Glutamatergic neuron (in vitro differentiated cells): ENCODE measurements at regions not wholly inside any gene's neighbourhood (a gene's known extent, or its start where the extent isn't known, plus 50 kb on each side); places are given as distances from the start of the nearest gene placed in this dataset.

Experiments used
- DNase-seq: peaks from one replicate; pipeline ENCODE4 v3.0.0; 2022
- H3K27ac Mint-ChIP-seq: one replicate; pipeline ENCODE4 v1.8.0; 2020; ENCODE audit warnings: mild to moderate bottlenecking, mixed read lengths, inconsistent platforms; ENCODE audit not compliant: unreplicated experiment
- H3K27me3 Mint-ChIP-seq: one replicate; pipeline ENCODE4 v1.8.0; 2020; ENCODE audit warnings: mild to moderate bottlenecking, moderate library complexity, mixed read lengths, inconsistent platforms; ENCODE audit not compliant: unreplicated experiment
- H3K36me3 Mint-ChIP-seq: one replicate; pipeline ENCODE4 v1.8.0; 2020; ENCODE audit warnings: mild to moderate bottlenecking, mixed read lengths, inconsistent platforms; ENCODE audit not compliant: unreplicated experiment
- H3K4me1 Mint-ChIP-seq: one replicate; pipeline ENCODE4 v1.8.0; 2020; ENCODE audit warnings: mild to moderate bottlenecking, low read depth, mixed read lengths, inconsistent platforms; ENCODE audit not compliant: unreplicated experiment
- H3K4me3 Mint-ChIP-seq: one replicate; pipeline ENCODE4 v1.8.0; 2020; ENCODE audit warnings: mild to moderate bottlenecking, mixed read lengths, inconsistent platforms; ENCODE audit not compliant: unreplicated experiment
- H3K9me3 Mint-ChIP-seq: one replicate; pipeline ENCODE4 v1.8.0; 2020; ENCODE audit warnings: mild to moderate bottlenecking, moderate library complexity, mixed read lengths, inconsistent platforms; ENCODE audit not compliant: unreplicated experiment
- TF ChIP-seq, protein P1 (sequence below): fragments of 200-600 bp; sonication (generic); IDR thresholded peaks from one replicate; pipeline ENCODE4 v1.5.0; 2021; ENCODE audit not compliant: partially characterized antibody, unreplicated experiment

GRCh38 chr2:57156231-57156924 lies 890.2 kb upstream of the VRK2 start:
- no peaks in the 10 kb centered on the region for H3K36me3 Mint-ChIP-seq
- no peak overlapping the region for H3K27ac Mint-ChIP-seq
- no peak for DNase-seq
- H3K4me3 Mint-ChIP-seq, result no peak overlapping the region
- no peaks in the 10 kb centered on the region for H3K27me3 Mint-ChIP-seq
- peaks cover 3% of the 10 kb centered on the region for H3K9me3 Mint-ChIP-seq
- no peaks in the 10 kb centered on the region for H3K4me1 Mint-ChIP-seq
- TF ChIP-seq, protein P1, sequence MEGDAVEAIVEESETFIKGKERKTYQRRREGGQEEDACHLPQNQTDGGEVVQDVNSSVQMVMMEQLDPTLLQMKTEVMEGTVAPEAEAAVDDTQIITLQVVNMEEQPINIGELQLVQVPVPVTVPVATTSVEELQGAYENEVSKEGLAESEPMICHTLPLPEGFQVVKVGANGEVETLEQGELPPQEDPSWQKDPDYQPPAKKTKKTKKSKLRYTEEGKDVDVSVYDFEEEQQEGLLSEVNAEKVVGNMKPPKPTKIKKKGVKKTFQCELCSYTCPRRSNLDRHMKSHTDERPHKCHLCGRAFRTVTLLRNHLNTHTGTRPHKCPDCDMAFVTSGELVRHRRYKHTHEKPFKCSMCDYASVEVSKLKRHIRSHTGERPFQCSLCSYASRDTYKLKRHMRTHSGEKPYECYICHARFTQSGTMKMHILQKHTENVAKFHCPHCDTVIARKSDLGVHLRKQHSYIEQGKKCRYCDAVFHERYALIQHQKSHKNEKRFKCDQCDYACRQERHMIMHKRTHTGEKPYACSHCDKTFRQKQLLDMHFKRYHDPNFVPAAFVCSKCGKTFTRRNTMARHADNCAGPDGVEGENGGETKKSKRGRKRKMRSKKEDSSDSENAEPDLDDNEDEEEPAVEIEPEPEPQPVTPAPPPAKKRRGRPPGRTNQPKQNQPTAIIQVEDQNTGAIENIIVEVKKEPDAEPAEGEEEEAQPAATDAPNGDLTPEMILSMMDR, result no peak

DNA sequence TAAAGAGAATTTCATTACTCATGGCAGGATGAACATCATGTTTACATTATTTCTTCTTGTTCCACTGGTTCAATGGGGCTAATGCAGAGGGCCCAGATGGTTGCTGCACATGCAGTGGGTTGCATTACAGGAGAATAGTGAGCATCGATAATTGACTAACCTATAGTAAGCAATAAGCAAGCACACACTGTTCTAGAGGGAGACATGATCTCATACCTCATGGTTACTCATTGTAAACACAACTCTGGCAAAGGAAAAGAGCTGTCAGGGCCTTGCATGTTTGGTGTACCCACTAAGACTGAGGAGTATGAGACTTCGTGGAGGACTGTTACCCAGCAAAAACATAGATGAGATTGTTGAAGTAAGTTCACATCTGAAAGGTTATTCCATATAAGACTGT lies 885.6 kb upstream of the VRK2 start:
- Mint-ChIP-seq H3K27ac (no peak overlapping the region), H3K27me3 (no peaks in the 10 kb centered on the region), H3K4me1 (no peaks in the 10 kb centered on the region), H3K36me3 (no peaks in the 10 kb centered on the region), H3K9me3 (no peaks in the 10 kb centered on the region), H3K4me3 (no peak overlapping the region)
- no peak for DNase-seq
- TF ChIP-seq, protein P1, result no peak

DNA sequence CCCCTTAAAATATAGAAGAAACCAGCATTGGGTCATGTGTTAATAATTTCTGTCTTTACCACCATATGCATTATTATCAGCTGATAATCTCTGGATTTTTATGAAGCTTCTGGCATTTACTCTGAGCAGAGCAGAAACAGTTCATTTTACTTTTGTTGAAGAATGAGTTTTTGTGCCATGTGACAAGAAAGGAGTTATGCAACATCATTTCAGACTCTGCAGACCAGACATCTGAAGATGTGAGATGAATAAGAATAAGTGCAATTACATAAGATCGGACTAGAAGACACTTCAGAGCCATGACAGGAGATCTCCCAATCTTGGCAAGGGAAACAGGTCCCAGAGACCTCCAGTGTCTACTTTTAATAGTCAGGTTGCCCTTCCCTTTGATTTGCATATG lies 869.4 kb upstream of the VRK2 start:
- Mint-ChIP-seq H3K4me3 (no peak overlapping the region), H3K4me1 (no peaks in the 10 kb centered on the region), H3K27me3 (no peaks in the 10 kb centered on the region), H3K36me3 (no peaks in the 10 kb centered on the region), H3K9me3 (peaks cover 1% of the 10 kb centered on the region), H3K27ac (no peak overlapping the region)
- DNase-seq, result no peak
- TF ChIP-seq, protein P1, result no peak

DNA sequence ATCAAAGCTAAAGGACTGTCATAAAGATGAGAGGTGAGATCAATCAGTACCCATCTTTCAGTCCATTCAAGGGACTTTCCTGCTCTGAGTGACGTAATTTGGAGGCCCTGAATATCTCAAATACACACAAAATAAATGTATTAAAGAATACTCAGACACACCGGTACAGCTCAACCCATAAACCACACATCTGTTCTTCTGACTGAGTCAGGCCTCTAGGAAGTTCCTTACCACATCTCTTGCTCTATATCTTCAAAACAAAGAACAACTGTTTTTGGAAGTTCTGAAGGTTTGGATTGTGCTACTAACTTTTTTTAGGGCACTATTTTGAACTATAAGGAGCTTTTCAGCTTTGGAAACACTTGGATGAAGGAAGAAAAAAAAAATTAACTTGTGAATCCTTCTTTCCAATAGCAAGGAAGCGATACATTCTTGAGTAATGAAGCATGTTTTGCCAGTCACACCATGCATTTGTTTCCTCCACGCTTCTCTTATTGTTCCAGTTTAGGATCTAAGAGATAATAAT lies 866.5 kb upstream of the VRK2 start:
- no peak overlapping the region for H3K4me3 Mint-ChIP-seq
- H3K36me3 Mint-ChIP-seq, result no peaks in the 10 kb centered on the region
- no peak for DNase-seq
- H3K27me3 Mint-ChIP-seq, result no peaks in the 10 kb centered on the region
- H3K4me1 Mint-ChIP-seq, result no peaks in the 10 kb centered on the region
- TF ChIP-seq, protein P1, result no peak
- peaks cover 1% of the 10 kb centered on the region for H3K9me3 Mint-ChIP-seq
- no peak overlapping the region for H3K27ac Mint-ChIP-seq

GRCh38 chr2:57180678-57181077 lies 865.9 kb upstream of the VRK2 start:
- TF ChIP-seq, protein P1, result no peak
- H3K27ac Mint-ChIP-seq, result no peak overlapping the region
- H3K27me3 Mint-ChIP-seq, result no peaks in the 10 kb centered on the region
- DNase-seq, result no peak
- no peaks in the 10 kb centered on the region for H3K36me3 Mint-ChIP-seq
- H3K9me3 Mint-ChIP-seq, result peaks cover 1% of the 10 kb centered on the region
- H3K4me3 Mint-ChIP-seq, result no peak overlapping the region
- no peaks in the 10 kb centered on the region for H3K4me1 Mint-ChIP-seq
